ENCODE measurements at regions not wholly inside any gene's neighbourhood (a gene's known extent, or its start where the extent isn't known, plus 50 kb on each side); places are given as distances from the start of the nearest gene placed in this dataset.

- H3K36me3 Mint-ChIP-seq (ENCODE audit: low read depth): no peaks in the 10 kb centered on the region
- CTCF ChIA-PET: no interaction called here
- no peak for ATAC-seq
- no peak overlapping the region for H3K27ac Mint-ChIP-seq
- intact Hi-C loops (cut with micrococcal nuclease): no loop called here
- H3K4me1 Mint-ChIP-seq (ENCODE audit: low read depth): no peaks in the 10 kb centered on the region
- H3K4me3 Mint-ChIP-seq: no peak overlapping the region
- POLR2A ChIA-PET: interaction anchor here (0.6 kb wide), 1 partner anchor 164 kb away, joined by 3 read pairs; no protein-coding TSS in a partner anchor
- H3K27me3 Mint-ChIP-seq: no peaks in the 10 kb centered on the region
- TF ChIP-seq CTCF (IDR thresholded peaks at IDR 0.05): no peak
- DNase-seq: no peak
- H3K9me3 Mint-ChIP-seq: no peaks in the 10 kb centered on the region
These were observed 284.4 kb upstream of the PKN2 start for GRCh38 chr1:88399690-88400089.

GRCh38 chr1:88401313-88401712 is 282.8 kb upstream of the PKN2 start:
- CTCF ChIA-PET: no interaction called here
- TF ChIP-seq CTCF (IDR thresholded peaks at IDR 0.05): no peak
- H3K4me1 Mint-ChIP-seq (ENCODE audit: low read depth): no peaks in the 10 kb centered on the region
- ATAC-seq (peak; percentile 27), DNase-seq (no peak)
- H3K4me3 Mint-ChIP-seq: no peak overlapping the region
- H3K27me3 Mint-ChIP-seq: no peaks in the 10 kb centered on the region
- intact Hi-C loops (cut with micrococcal nuclease): no loop called here
- POLR2A ChIA-PET: no interaction called here
- H3K36me3 Mint-ChIP-seq (ENCODE audit: low read depth): no peaks in the 10 kb centered on the region
- H3K27ac Mint-ChIP-seq: no peak overlapping the region
- no peaks in the 10 kb centered on the region for H3K9me3 Mint-ChIP-seq

- Mint-ChIP-seq H3K4me3 (no peak overlapping the region), H3K4me1 (ENCODE audit: low read depth) (no peaks in the 10 kb centered on the region), H3K27ac (no peak overlapping the region), H3K27me3 (no peaks in the 10 kb centered on the region), H3K36me3 (ENCODE audit: low read depth) (no peaks in the 10 kb centered on the region), H3K9me3 (peaks cover 4% of the 10 kb centered on the region)
- ChIA-PET CTCF (no interaction called here), POLR2A (no interaction called here)
- intact Hi-C loops (cut with micrococcal nuclease): no loop called here
- ATAC-seq (no peak), DNase-seq (no peak)
- TF ChIP-seq CTCF (IDR thresholded peaks at IDR 0.05): no peak
These were observed 279.5 kb upstream of the PKN2 start for GRCh38 chr1:88404582-88404981.

GRCh38 chr1:88407248-88407647 is 276.8 kb upstream of the PKN2 start:
- CTCF ChIA-PET: no interaction called here
- H3K36me3 Mint-ChIP-seq (ENCODE audit: low read depth): no peaks in the 10 kb centered on the region
- no peak for TF ChIP-seq CTCF (IDR thresholded peaks at IDR 0.05)
- no peaks in the 10 kb centered on the region for H3K4me1 Mint-ChIP-seq (ENCODE audit: low read depth)
- peaks cover 4% of the 10 kb centered on the region for H3K9me3 Mint-ChIP-seq
- DNase-seq (no peak), ATAC-seq (no peak)
- no peaks in the 10 kb centered on the region for H3K27me3 Mint-ChIP-seq
- POLR2A ChIA-PET: no interaction called here
- no peak overlapping the region for H3K4me3 Mint-ChIP-seq
- no peak overlapping the region for H3K27ac Mint-ChIP-seq
- intact Hi-C loops (cut with micrococcal nuclease): no loop called here

GRCh38 chr1:88421997-88422396 is 262.1 kb upstream of the PKN2 start:
- H3K36me3 Mint-ChIP-seq (ENCODE audit: low read depth): no peaks in the 10 kb centered on the region
- ChIA-PET POLR2A (interaction anchor here (0.7 kb wide), 1 partner anchor 1873 kb away, joined by 3 read pairs; no protein-coding TSS in a partner anchor), CTCF (no interaction called here)
- H3K4me3 Mint-ChIP-seq: no peak overlapping the region
- ATAC-seq (no peak), DNase-seq (no peak)
- peaks cover 14% of the 10 kb centered on the region for H3K9me3 Mint-ChIP-seq
- no peaks in the 10 kb centered on the region for H3K27me3 Mint-ChIP-seq
- H3K27ac Mint-ChIP-seq: no peak overlapping the region
- TF ChIP-seq CTCF (IDR thresholded peaks at IDR 0.05): no peak
- intact Hi-C loops (cut with micrococcal nuclease): no loop called here
- H3K4me1 Mint-ChIP-seq (ENCODE audit: low read depth): no peaks in the 10 kb centered on the region

Measured in activated CD8-positive, alpha-beta T cell treated with anti-CD3 and anti-CD28 coated beads for 36 hours (primary cell).